ENCODE measurements at regions not wholly inside any gene's neighbourhood (a gene's known extent, or its start where the extent isn't known, plus 50 kb on each side); places are given as distances from the start of the nearest gene placed in this dataset.

DNA sequence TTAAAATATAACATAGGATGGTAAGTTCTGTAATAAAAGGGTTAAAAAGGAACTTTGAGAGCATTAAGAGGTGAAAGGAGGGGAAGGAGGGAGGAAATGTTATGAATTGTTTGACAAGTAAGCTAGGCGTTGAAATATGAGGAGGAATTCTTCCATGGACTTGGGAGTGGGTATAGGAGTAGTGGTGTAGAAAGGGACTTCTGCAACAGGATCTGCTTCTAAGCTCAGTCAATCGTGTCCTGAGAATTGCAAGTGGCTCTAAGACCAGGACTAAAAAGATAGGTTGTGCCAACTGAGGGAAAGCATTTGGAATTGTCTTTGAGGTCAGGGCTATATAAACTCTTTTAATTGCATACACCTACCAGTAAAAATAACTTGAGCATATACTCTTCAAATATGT, 74.1 kb upstream of the SLC38A2 start:
- TF ChIP-seq, protein P1, sequence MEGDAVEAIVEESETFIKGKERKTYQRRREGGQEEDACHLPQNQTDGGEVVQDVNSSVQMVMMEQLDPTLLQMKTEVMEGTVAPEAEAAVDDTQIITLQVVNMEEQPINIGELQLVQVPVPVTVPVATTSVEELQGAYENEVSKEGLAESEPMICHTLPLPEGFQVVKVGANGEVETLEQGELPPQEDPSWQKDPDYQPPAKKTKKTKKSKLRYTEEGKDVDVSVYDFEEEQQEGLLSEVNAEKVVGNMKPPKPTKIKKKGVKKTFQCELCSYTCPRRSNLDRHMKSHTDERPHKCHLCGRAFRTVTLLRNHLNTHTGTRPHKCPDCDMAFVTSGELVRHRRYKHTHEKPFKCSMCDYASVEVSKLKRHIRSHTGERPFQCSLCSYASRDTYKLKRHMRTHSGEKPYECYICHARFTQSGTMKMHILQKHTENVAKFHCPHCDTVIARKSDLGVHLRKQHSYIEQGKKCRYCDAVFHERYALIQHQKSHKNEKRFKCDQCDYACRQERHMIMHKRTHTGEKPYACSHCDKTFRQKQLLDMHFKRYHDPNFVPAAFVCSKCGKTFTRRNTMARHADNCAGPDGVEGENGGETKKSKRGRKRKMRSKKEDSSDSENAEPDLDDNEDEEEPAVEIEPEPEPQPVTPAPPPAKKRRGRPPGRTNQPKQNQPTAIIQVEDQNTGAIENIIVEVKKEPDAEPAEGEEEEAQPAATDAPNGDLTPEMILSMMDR (IDR thresholded peaks at IDR 0.05): no peak
- no peak for TF ChIP-seq ZFX (IDR thresholded peaks at IDR 0.05; ENCODE audit: borderline replicate concordance)
- H3K27ac ChIP-seq: peak overlapping the region; percentile 86

DNA sequence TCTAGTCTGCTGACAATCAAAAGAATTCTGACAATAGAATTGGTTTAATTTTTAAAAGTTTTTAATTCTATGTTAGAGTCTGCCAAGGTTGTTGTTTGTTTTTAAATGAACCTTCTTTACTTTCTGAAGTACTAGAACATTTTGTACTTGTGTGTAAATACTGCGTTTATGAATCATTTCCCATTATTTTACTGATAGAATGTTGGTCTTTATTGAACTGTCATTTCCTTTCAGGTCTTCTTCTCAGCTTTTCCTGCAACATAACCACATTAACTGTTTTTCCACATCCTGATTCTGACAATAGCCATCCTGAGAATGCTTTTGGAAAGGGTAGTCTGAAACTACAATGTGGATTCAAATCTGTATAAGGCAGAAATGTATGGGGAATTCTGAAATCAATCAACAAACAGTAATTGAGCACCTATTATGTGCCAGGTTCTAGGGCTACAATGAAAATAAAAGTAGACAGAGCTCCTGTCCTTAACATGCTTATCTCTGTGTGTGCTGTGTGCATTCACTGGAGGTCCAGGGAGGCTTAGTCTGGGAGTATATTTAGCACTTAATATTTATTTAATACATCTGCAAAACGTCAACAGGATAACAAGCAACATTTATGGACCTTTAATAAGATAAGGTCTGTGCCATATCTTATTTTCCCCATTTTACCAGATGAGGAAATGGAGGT, 73.1 kb upstream of the SLC38A2 start:
- peak overlapping the region; percentile 86 for H3K27ac ChIP-seq
- TF ChIP-seq, protein P1 (IDR thresholded peaks at IDR 0.05): no peak
- no peak for TF ChIP-seq ZFX (IDR thresholded peaks at IDR 0.05; ENCODE audit: borderline replicate concordance)

DNA sequence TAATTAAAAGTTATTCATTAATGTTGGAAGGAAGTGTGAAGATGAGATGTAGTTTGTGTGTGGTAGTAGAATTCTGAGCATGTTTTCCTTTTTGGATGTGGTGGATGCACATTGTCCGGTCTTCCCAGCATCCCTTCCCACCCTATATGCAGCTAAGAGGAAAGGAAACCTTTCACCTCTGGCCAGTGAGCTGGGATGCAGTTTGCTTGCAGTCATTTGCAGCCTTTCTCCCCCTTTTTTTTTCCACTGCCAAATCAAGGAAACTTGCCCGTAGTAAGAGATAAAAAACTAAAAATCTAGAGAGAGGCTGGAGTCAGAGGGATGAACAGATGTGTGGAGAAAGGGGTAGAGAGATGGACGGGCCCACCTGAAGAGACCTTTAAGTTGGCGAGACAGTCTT, 72.5 kb upstream of the SLC38A2 start:
- peak overlapping the region; percentile 86 for H3K27ac ChIP-seq
- TF ChIP-seq ZFX (IDR thresholded peaks at IDR 0.05; ENCODE audit: borderline replicate concordance): no peak
- TF ChIP-seq, protein P1 (IDR thresholded peaks at IDR 0.05): no peak

DNA sequence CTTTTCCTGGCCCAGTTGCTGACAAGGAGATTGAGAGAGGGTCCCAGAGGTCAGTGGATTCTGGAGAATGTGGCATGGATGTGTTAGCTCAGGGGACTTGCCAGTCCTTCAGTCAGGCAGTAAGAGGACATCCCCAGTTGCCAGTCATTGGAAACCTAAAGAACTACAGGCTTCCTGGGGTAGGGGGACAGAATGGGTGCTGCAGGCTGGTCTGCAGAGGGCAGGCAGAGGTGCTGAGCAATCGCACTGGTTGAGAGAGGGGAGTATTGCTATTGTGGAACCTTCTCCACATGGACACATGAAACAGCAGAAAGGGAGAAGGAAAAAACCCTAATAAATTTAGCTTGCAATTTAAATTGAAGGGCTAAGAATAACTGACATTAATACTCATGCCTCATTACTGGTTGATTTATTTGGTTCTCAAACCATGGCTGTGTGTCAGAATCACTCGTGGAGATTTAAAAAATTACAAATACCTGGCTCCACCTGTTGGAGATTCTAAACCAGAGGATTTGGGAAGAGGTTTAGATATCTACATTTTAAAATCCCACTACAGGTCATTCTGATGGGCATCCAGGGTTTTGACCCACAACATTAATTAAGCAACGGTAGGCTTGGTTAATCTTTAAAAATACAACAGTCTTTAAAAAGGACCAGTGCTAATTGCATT, 71.2 kb upstream of the SLC38A2 start:
- H3K27ac ChIP-seq: 0 out of 2 replicates have a peak overlapping the region, but pooled peaks have one; percentile 0
- no peak for TF ChIP-seq ZFX (IDR thresholded peaks at IDR 0.05; ENCODE audit: borderline replicate concordance)
- TF ChIP-seq, protein P1 (IDR thresholded peaks at IDR 0.05): no peak

DNA sequence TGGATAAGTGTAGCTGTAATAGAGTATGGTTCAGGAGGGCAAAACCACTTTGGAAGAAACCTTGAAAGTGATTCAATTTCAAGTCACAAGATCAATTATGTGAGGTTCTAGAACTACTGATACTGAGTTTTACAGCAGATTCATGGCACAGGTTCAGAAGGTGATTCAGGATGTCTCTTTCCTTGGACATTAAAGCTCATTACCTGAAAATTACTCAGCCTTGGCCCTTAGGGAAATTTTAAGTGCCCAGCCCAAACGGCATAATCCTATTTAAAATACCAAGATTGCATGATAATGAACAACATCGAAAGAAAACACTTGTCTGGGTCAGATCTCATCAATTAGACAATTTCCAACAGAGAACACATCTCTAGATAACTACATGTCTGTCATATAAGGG, 70.2 kb upstream of the SLC38A2 start:
- no peak overlapping the region for H3K27ac ChIP-seq
- no peak for TF ChIP-seq ZFX (IDR thresholded peaks at IDR 0.05; ENCODE audit: borderline replicate concordance)
- TF ChIP-seq, protein P1 (IDR thresholded peaks at IDR 0.05): no peak

DNA sequence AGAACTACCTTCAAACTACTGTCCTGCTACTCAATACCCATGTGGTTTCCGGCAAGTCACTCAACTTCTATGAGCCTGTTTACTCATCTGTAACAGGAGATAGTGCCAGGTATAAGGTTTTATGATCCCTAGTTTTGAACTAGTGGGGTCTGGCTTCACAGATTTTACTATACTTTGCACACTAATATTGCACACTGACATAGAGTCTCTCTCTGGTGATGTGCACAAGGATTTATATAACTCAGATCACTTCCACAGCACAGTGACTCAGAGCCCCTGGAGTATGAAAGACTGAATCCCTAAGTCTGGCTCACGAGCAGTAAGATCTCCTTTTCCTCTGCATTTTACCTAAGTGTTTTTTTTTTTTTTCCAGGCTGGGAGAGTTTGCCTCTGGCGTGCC, 69.7 kb upstream of the SLC38A2 start:
- H3K27ac ChIP-seq: no peak overlapping the region
- TF ChIP-seq ZFX (IDR thresholded peaks at IDR 0.05; ENCODE audit: borderline replicate concordance): no peak
- TF ChIP-seq, protein P1 (IDR thresholded peaks at IDR 0.05): no peak
